Naive thymus-derived CD8-positive, alpha-beta T cell (primary cell): ENCODE measurements at regions not wholly inside any gene's neighbourhood (a gene's known extent, or its start where the extent isn't known, plus 50 kb on each side); places are given as distances from the start of the nearest gene placed in this dataset.
"Not testable (repeated sequence)": the region's sequence is repeated elsewhere in the genome, so short reads cannot be mapped to it uniquely, and the experiment has no call there.

ENCODE experiments used
- ATAC-seq, 2 donors: fragments of 150-1000 bp; cut with Tn5 transposase in 1 of 2; sonication (Bioruptor Pico), chemical (Tn5 transposase) in 1 of 2; 1 replicate in 1 of 2; 2 replicates in 1 of 2; pipeline ENCODE4 v1.10.0; 2021; ENCODE audit warnings: mild to moderate bottlenecking in 2 of 2, moderate library complexity in 2 of 2
- POLR2A ChIA-PET: fragments of 350-600 bp; sonication (Branson Sonifier 250); formaldehyde crosslinking; loops from one replicate; lab custom pipeline; 2021; ENCODE audit warnings: antibody characterized with exemption; lab: Charles Lee
- DNase-seq, 10 donors: peaks; one replicate each; pipeline versions ENCODE4 v3.0.0 to v3.0.0-alpha.2; 2020 to 2022
- H3K27ac Mint-ChIP-seq, 10 donors: one replicate each; pipeline ENCODE4 v1.8.0; 2020 to 2022; ENCODE audit warnings: mild to moderate bottlenecking in 10 of 10, mixed read lengths in 10 of 10, moderate library complexity in 4 of 10, inconsistent platforms in 1 of 10
- H3K27me3 Mint-ChIP-seq, 5 donors: one replicate each; pipeline ENCODE4 v1.8.0; 2021 to 2022; ENCODE audit warnings: mixed read lengths in 5 of 5
- H3K36me3 Mint-ChIP-seq, 3 donors: one replicate each; pipeline ENCODE4 v1.8.0; 2020 to 2022; ENCODE audit warnings: mixed read lengths in 3 of 3, mild to moderate bottlenecking in 2 of 3, inconsistent platforms in 1 of 3
- H3K4me1 Mint-ChIP-seq, 4 donors: one replicate each; pipeline ENCODE4 v1.8.0; 2021 to 2022; ENCODE audit warnings: mixed read lengths in 4 of 4
- H3K4me3 Mint-ChIP-seq, 10 donors: one replicate each; pipeline ENCODE4 v1.8.0; 2020 to 2022; ENCODE audit warnings: mild to moderate bottlenecking in 10 of 10, mixed read lengths in 10 of 10, moderate library complexity in 6 of 10, inconsistent platforms in 1 of 10
- H3K9me3 Mint-ChIP-seq, 9 donors: one replicate each; pipeline ENCODE4 v1.8.0; 2020 to 2022; ENCODE audit warnings: mixed read lengths in 9 of 9, mild to moderate bottlenecking in 3 of 9, inconsistent platforms in 1 of 9, moderate library complexity in 1 of 9

DNA sequence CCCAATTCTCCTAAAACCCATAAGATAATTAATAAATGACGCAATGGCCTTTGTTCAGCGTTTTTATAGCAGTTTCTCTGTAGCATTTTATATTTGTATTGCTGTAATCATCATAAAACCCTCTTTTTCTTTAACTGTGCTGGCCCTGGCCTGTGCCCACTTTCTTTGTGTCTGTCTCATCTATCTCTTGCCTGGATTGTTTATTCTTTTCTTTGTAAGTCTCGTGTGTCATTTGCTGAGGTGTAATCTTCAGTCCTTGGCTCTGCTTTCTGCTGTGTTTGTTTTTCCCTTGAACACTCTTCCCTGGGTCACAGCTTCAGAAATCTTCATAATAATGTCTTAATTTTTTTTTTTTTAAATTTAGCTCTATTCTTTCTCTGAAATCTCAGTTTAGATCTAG lies 525.8 kb upstream of the LINC00305 start:
- ATAC-seq (no peak), DNase-seq (no peak)
- no peaks in the 10 kb centered on the region for H3K36me3 Mint-ChIP-seq
- no peaks in the 10 kb centered on the region for H3K27me3 Mint-ChIP-seq
- peaks cover 0 to 14% (median 6%) of the 10 kb centered on the region in 9 donors for H3K9me3 Mint-ChIP-seq
- H3K27ac Mint-ChIP-seq = no peak overlapping the region
- POLR2A ChIA-PET = no interaction called here
- H3K4me1 Mint-ChIP-seq = no peaks in the 10 kb centered on the region
- H3K4me3 Mint-ChIP-seq = no peak overlapping the region

DNA sequence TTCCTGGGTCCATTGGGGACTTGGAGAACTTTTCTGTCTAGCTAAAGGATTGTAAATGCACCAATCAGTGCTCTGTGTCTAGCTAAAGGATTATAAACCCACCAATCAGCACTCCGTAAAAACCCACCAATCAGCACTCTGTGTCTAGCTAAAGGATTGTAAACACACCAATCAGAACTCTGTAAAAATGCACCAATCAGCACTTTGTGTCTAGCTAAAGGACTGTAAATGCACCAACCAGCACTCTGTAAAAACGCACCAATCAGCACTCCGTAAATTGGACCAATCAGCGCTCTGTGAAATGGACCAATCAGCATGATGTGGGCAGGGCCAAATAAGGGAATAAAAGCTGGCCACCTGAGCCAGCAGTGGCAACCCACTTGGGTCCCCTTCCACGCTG lies 522.4 kb upstream of the LINC00305 start:
- H3K4me1 Mint-ChIP-seq, H3K27me3 Mint-ChIP-seq, DNase-seq, H3K27ac Mint-ChIP-seq, ATAC-seq, POLR2A ChIA-PET, H3K36me3 Mint-ChIP-seq, H3K4me3 Mint-ChIP-seq: not testable (repeated sequence)
- H3K9me3 Mint-ChIP-seq = peaks cover 0 to 14% (median 10%) of the 10 kb centered on the region in 9 donors

DNA sequence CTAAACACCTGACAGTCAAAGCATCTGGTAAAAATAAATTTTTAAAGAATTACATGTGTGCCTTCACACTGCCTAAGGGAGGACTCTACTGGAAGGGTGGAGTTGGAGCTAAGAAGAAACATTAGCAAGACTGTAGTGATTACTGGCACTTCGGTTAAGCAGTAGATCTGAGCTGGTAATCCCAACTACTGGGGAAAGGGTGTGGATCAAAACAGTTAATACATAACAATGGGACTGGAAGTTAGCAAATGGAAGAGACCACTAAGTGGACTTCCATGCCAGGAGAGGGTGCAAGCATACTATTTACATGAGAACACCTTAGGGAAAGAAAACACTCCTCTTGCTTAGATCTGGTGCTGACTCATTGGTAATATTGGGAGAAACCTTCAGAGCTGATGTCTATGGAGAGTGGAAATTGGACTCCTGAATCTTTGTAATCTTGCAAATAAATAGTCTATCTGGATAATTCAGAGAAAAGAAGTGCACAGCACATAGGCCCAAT lies 519.6 kb upstream of the LINC00305 start:
- Mint-ChIP-seq H3K27me3 (no peaks in the 10 kb centered on the region), H3K4me3 (no peak overlapping the region), H3K36me3 (no peaks in the 10 kb centered on the region), H3K9me3 (peaks cover 0 to 11% (median 7%) of the 10 kb centered on the region in 9 donors), H3K4me1 (no peaks in the 10 kb centered on the region), H3K27ac (no peak overlapping the region)
- DNase-seq (no peak), ATAC-seq (no peak)
- POLR2A ChIA-PET = no interaction called here

DNA sequence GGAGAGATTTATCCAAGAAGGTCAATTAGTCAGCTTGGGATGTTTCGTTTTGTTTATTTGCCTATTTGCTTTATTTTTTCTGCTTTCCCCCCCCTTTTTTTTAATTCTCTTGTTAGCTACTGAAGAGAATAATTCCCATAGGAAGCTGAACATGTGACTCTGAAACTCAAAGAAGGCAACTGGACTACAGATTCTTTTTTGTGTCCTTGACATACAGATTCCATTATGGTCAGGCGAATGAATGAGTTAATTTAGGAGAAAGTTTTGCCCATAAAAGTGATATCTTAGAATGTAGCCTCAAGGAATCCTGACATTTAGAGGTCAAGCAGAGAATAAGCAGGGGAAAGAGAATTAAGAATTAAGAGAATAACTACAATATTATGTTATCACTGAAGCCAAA lies 514.2 kb upstream of the LINC00305 start:
- ATAC-seq = no peak
- H3K36me3 Mint-ChIP-seq = no peaks in the 10 kb centered on the region
- POLR2A ChIA-PET = no interaction called here

DNA sequence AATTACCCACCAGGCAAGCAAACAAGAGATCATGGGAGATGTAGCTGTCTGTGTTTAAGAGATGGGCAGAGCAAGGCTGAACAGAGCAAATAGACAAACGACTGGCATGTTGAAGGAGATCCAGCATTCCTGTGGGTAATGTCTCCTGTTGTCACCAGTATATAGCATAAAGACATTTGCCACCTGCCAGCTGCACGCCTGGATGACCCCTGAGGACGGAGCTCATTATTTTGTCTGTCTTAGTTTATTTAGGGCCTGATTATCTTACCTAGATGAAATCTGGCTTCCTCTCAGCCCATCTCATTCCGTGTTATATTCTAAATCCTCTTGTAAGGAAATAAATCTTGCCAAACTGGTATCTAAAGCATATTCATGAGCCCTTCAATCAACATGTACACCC lies 510.3 kb upstream of the LINC00305 start:
- Mint-ChIP-seq H3K27me3 (no peaks in the 10 kb centered on the region), H3K9me3 (peaks cover 0 to 20% (median 4%) of the 10 kb centered on the region in 9 donors), H3K4me3 (no peak overlapping the region), H3K36me3 (no peaks in the 10 kb centered on the region), H3K4me1 (no peaks in the 10 kb centered on the region), H3K27ac (no peak overlapping the region)
- ATAC-seq (no peak), DNase-seq (no peak)
- POLR2A ChIA-PET = no interaction called here

More for the DNA sequence above, 514.2 kb upstream of the LINC00305 start:
- peaks cover 0 to 11% (median 4%) of the 10 kb centered on the region in 9 donors for H3K9me3 Mint-ChIP-seq
- H3K4me3 Mint-ChIP-seq = no peak overlapping the region
- no peaks in the 10 kb centered on the region for H3K27me3 Mint-ChIP-seq
- H3K27ac Mint-ChIP-seq = no peak overlapping the region
- DNase-seq = no peak
- H3K4me1 Mint-ChIP-seq = no peaks in the 10 kb centered on the region

DNA sequence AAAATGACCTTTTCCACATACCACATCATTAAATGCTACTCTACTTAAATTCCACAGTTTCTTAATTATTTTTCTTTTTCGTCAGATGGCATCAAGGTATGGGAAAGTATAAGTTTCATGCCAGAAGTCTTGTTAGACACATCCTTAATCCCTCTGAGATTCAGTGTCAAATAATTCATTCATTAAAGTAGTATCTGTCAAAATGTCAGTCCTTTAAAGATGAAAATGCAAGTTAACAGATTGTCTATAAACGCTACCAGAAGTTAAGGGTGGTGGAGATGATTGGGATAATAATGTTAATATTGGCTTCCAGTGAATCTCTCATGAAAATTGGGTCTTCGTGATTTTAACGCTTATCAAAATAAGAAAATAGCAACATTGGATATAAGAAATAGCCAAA lies 504.2 kb upstream of the LINC00305 start:
- ATAC-seq = no peak
- POLR2A ChIA-PET = no interaction called here
- no peaks in the 10 kb centered on the region for H3K36me3 Mint-ChIP-seq
- H3K27me3 Mint-ChIP-seq = no peaks in the 10 kb centered on the region
- DNase-seq = no peak
- H3K27ac Mint-ChIP-seq = no peak overlapping the region
- H3K9me3 Mint-ChIP-seq = peaks cover 0 to 12% (median 0%) of the 10 kb centered on the region in 9 donors
- no peaks in the 10 kb centered on the region for H3K4me1 Mint-ChIP-seq
- H3K4me3 Mint-ChIP-seq = no peak overlapping the region

DNA sequence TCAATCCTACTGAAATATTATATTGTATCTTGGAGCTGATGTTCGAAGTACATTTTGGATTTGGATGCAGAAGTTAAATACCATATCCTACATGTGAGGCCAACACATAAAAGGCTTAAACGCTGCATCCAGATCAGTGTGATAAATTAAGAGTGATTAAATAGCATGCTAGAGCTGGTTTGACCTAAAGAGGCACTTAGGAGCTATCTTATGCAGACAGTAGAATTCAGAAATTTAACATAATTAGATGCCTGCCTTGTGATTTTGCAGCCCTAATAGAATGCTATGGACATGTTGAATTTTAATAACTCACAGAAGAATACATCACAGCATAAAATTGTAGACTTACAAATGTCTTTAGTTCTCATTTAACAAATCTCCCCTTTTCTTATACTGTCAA lies 501.2 kb upstream of the LINC00305 start:
- Mint-ChIP-seq H3K9me3 (peaks cover 0 to 22% (median 0%) of the 10 kb centered on the region in 9 donors), H3K27ac (no peak overlapping the region), H3K4me3 (no peak overlapping the region), H3K36me3 (no peaks in the 10 kb centered on the region), H3K27me3 (no peaks in the 10 kb centered on the region), H3K4me1 (no peaks in the 10 kb centered on the region)
- DNase-seq (no peak), ATAC-seq (no peak)
- POLR2A ChIA-PET = no interaction called here

DNA sequence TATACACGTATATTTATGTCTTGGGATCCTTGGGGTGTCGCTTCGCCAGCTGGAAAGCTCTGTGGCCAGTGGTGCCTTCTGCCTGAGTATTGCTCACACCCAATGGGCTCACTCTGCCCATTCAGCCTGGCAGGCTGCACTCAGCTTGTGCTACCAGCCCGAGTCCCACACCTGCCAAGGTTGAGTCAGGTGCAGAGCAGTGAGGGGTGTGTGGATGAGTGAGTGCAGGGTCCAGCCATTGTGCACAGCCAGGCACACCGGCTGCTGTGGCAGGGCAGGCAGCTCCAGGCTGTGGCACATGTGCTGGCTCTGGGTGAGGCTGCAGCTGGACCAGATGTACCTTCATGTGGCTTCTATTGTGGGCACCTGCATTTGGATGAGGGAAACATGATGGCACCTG lies 496.9 kb upstream of the LINC00305 start:
- Mint-ChIP-seq H3K9me3 (peaks cover 0 to 17% (median 0%) of the 10 kb centered on the region in 9 donors), H3K27me3 (no peaks in the 10 kb centered on the region), H3K27ac (no peak overlapping the region), H3K36me3 (no peaks in the 10 kb centered on the region), H3K4me1 (no peaks in the 10 kb centered on the region), H3K4me3 (no peak overlapping the region)
- POLR2A ChIA-PET = no interaction called here
- DNase-seq = no peak
- ATAC-seq = no peak

DNA sequence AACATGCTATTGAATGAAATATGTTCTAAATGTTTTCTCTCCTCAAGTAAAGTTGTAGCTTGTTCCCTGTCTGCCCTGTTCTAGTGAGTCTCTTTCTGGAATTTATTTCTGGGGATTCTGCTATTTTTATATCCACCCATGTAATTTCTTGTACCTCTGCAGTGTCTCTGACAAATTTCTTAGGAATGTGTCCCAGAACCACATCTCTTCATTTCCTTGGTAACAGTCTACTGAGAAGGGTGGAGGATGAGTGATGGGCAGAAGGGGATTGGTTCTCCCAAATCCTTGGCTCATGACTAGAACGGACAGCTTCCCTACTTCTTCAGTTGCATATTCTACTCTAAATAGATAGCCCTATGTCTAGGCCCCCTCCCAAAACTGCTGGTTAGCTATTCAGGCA lies 490.6 kb upstream of the LINC00305 start:
- H3K9me3 Mint-ChIP-seq = peaks cover 0 to 21% (median 2%) of the 10 kb centered on the region in 9 donors
- H3K27ac Mint-ChIP-seq = no peak overlapping the region
- H3K4me1 Mint-ChIP-seq = no peaks in the 10 kb centered on the region
- ATAC-seq (no peak), DNase-seq (no peak)
- no peak overlapping the region for H3K4me3 Mint-ChIP-seq
- no peaks in the 10 kb centered on the region for H3K27me3 Mint-ChIP-seq
- H3K36me3 Mint-ChIP-seq = no peaks in the 10 kb centered on the region
- POLR2A ChIA-PET = no interaction called here

DNA sequence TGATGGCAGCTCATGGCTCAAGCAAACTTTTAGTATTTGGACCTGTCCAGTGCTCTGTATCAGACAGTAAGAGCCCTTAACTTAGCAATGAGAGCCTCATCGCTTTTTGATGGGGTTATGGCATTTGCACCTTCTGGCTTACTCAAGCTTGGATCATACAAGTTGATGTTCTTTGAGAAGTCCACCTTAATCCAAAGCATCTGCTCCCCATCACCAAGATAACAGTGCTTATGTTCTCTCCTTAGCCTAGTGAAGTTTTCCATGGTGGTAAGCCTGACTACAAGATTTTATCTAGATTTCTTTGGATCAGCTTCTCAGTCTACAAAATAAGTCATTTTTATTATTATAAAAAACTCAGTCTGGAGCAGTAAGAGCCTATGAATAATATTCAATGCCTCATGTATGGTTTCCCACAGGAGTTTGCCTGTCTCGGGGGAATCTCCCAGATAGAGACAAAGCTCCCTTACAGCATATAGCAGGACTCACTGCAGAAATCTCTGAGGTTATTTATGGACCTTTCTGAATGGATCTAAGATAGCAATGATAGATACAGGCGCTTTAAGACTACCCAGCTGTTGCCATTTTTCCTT lies 472.2 kb upstream of the LINC00305 start:
- Mint-ChIP-seq H3K4me1 (peaks cover 0 to 1% (median 0%) of the 10 kb centered on the region in 4 donors), H3K36me3 (no peaks in the 10 kb centered on the region), H3K27ac (no peak overlapping the region), H3K4me3 (no peak overlapping the region), H3K27me3 (no peaks in the 10 kb centered on the region), H3K9me3 (peaks cover 2 to 24% (median 7%) of the 10 kb centered on the region in 9 donors)
- ATAC-seq = no peak
- no peak for DNase-seq
- POLR2A ChIA-PET = no interaction called here

DNA sequence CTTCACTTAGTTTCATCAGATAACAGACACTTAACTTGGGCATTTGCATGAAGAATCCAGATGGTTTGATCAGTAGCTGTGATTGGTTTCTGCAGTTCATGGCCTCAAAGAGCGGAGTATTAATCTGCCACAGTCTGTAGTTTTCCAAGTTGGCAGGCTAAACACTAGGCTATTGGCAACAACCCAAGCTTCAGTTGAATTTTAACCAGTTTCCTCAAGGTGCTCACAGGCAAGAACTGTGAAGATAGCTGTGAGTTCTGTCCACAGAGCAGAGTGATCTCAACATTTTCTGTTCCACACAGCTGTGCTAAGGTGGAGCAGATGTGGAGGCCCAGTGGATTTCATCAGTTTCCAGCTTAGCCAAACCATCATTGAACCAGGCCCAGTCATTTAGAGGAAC lies 469.5 kb upstream of the LINC00305 start:
- DNase-seq (no peak), ATAC-seq (no peak)
- no peaks in the 10 kb centered on the region for H3K4me1 Mint-ChIP-seq
- H3K36me3 Mint-ChIP-seq = no peaks in the 10 kb centered on the region
- H3K9me3 Mint-ChIP-seq = peaks cover 0 to 21% (median 7%) of the 10 kb centered on the region in 9 donors
- no peak overlapping the region for H3K27ac Mint-ChIP-seq
- H3K4me3 Mint-ChIP-seq = no peak overlapping the region
- POLR2A ChIA-PET = no interaction called here
- no peaks in the 10 kb centered on the region for H3K27me3 Mint-ChIP-seq

DNA sequence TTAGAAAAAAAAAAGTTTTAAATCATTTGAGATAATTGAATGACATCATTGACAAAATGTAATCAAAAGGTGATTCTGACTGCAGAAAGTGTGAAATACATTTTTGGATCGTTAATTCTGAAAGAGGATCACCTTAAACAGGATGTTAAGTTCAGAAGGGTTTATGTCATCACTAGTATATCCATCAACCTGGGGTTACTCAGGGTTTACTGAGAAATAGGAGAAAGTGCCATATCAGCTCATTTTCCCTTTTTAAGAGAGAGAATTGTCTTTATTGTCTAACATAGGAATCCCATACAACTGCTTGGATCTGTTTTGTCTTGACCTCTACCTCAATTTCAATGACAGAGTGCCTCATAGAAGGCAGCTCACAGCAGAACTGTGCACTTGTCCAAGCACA lies 466.1 kb upstream of the LINC00305 start:
- Mint-ChIP-seq H3K9me3 (peaks cover 0 to 29% (median 5%) of the 10 kb centered on the region in 9 donors), H3K27me3 (no peaks in the 10 kb centered on the region), H3K36me3 (no peaks in the 10 kb centered on the region), H3K27ac (no peak overlapping the region), H3K4me3 (no peak overlapping the region), H3K4me1 (no peaks in the 10 kb centered on the region)
- no peak for DNase-seq
- POLR2A ChIA-PET = no interaction called here
- no peak for ATAC-seq

DNA sequence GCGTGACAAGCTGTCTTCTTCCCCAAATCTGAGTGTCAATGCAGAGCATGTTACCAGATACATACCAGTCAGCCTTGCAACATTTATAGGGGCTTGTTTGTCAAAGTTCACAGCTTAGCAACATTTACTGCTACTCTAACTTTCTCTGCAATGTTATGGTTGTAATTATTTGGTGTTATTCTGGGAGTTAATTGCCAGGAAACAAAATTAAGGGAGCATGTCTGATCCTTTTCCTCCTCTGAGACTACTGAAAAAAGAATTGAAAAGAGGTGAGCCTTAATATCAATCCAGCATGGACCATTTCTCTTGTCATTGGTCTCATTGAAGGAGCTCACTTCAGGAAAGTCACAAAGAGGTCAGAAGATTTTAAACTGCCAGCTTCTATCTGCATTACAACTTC lies 465.6 kb upstream of the LINC00305 start:
- H3K4me3 Mint-ChIP-seq = no peak overlapping the region
- peaks cover 0 to 3% (median 0%) of the 10 kb centered on the region in 3 donors for H3K36me3 Mint-ChIP-seq
- no peak for DNase-seq
- ATAC-seq = no peak
- no peaks in the 10 kb centered on the region for H3K4me1 Mint-ChIP-seq
- H3K9me3 Mint-ChIP-seq = peaks cover 0 to 23% (median 6%) of the 10 kb centered on the region in 9 donors
- H3K27me3 Mint-ChIP-seq = no peaks in the 10 kb centered on the region
- POLR2A ChIA-PET = no interaction called here
- no peak overlapping the region for H3K27ac Mint-ChIP-seq

DNA sequence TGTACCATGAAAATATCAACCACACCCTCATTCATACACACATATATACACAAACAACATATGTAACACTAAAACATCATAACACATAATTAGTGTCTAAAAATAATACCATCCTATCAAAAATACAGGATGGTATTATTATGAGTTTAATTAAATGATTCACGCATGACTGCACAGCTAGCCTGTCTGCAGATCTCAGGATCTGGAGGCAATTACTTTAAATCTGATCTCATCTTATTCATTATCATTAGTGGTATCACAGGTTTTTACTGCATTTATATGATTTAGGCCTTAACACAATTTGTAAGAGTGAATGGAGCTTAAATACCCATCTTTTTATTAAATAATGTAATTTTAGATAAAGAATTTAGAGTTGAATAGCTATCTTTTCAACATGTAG lies 443.4 kb upstream of the LINC00305 start:
- Mint-ChIP-seq H3K4me1 (no peaks in the 10 kb centered on the region), H3K27ac (no peak overlapping the region), H3K36me3 (no peaks in the 10 kb centered on the region), H3K27me3 (no peaks in the 10 kb centered on the region), H3K9me3 (peaks cover 0 to 15% (median 4%) of the 10 kb centered on the region in 9 donors), H3K4me3 (no peak overlapping the region)
- DNase-seq (no peak), ATAC-seq (no peak)
- POLR2A ChIA-PET = no interaction called here
